Right lobe of liver (tissue), 6 donors: ENCODE measurements at regions not wholly inside any gene's neighbourhood (a gene's known extent, or its start where the extent isn't known, plus 50 kb on each side); places are given as distances from the start of the nearest gene placed in this dataset.

Experiments
- ATAC-seq, 4 donors: fragments of 200-7000 bp; cut with Tn5 transposase; one replicate each; pipeline ENCODE4 v1.9.1; 2020; ENCODE audit warnings: mild to moderate bottlenecking in 4 of 4, moderate library complexity in 4 of 4
- DNase-seq, 3 donors: peaks; one replicate each; pipeline ENCODE4 v3.0.0-alpha.2; 2020
- H3K27ac ChIP-seq, 3 donors: fragments of 200-600 bp; one replicate each; pipeline ENCODE4 v1.8.0; 2022
- H3K27me3 ChIP-seq, 2 donors: fragments of 200-600 bp; one replicate each; pipeline ENCODE4 v1.8.0; 2022
- H3K36me3 ChIP-seq, 4 donors: fragments of 200-600 bp; sonication (generic) in 1 of 4; one replicate each; pipeline versions ENCODE4 v1.5.1 to v1.8.0; 2017 to 2022; ENCODE audit warnings: control low read depth in 1 of 4
- H3K4me1 ChIP-seq, 4 donors: fragments of 200-600 bp; sonication (generic) in 1 of 4; one replicate each; pipeline versions ENCODE4 v1.5.1 to v1.8.0; 2017 to 2022; ENCODE audit warnings: control low read depth in 1 of 4
- H3K4me3 ChIP-seq, 3 donors: fragments of 200-600 bp; one replicate each; pipeline ENCODE4 v1.8.0; 2022
- H3K9me3 ChIP-seq, 4 donors: fragments of 200-600 bp; sonication (generic) in 1 of 4; one replicate each; pipeline versions ENCODE4 v1.5.1 to v1.8.0; 2017 to 2022; ENCODE audit warnings: control low read depth in 1 of 4
- CTCF ChIP-seq, 4 donors: fragments of 200-600 bp in 3 of 4; fragments of 450-650 bp in 1 of 4; IDR thresholded peaks; one replicate each; pipeline versions ENCODE4 v1.5.1 to v1.8.0; 2016 to 2022; ENCODE audit warnings: antibody characterized with exemption in 4 of 4, mild to moderate bottlenecking in 2 of 4
- POLR2A ChIP-seq: fragments of 450-650 bp; IDR thresholded peaks from one replicate; pipeline ENCODE4 v1.6.1; 2017; ENCODE audit warnings: antibody characterized with exemption, mild to moderate bottlenecking
- WGBS: methylation state at CpG from one replicate; pipeline ENCODE4 v1.1.6; 2018; ENCODE audit warnings: low coverage, low lambda C conversion rate; ENCODE audit not compliant: insufficient coverage; ENCODE audit errors: missing lambda C conversion rate; 5-methylcytosine and 5-hydroxymethylcytosine counted together
- intact Hi-C, 2 donors: fragments of 100-400 bp; cut with DNase I; formaldehyde crosslinking; loops; one replicate each; pipeline versions ENCODE4 v1.11.2 to v1.14.1; 2022
- donor health status: DM: no; HTN: yes; CAD: no.
- donor health status: DM: no; HTN: no; CAD: no.
- donor health status: DM: no; HTN: no; CAD: no.
- donor health status: DM: no; HTN: yes; CAD: no.
- donor health status: DM: no; HTN: yes; CAD: no.

- H3K36me3 ChIP-seq, result no peaks in the 10 kb centered on the region
- TF ChIP-seq POLR2A (no peak), CTCF (IDR thresholded peaks at IDR 0.05) (no peak)
- H3K4me1 ChIP-seq, result no peaks in the 10 kb centered on the region
- intact Hi-C loops, result no loop called here
- ATAC-seq (no peak), DNase-seq (no peak)
- no peaks in the 10 kb centered on the region for H3K9me3 ChIP-seq
- H3K27ac ChIP-seq, result no peak overlapping the region
- H3K27me3 ChIP-seq, result no peaks in the 10 kb centered on the region
- H3K4me3 ChIP-seq, result no peak overlapping the region
These were observed 870.5 kb upstream of the TSPY4 start for GRCh38 chrY:8466813-8467212.

GRCh38 chrY:8470249-8470648, 867.0 kb upstream of the TSPY4 start:
- DNase-seq (no peak), ATAC-seq (no peak)
- Histone ChIP-seq H3K4me1 (no peaks in the 10 kb centered on the region), H3K27ac (no peak overlapping the region), H3K36me3 (no peaks in the 10 kb centered on the region), H3K4me3 (no peak overlapping the region), H3K27me3 (no peaks in the 10 kb centered on the region), H3K9me3 (no peaks in the 10 kb centered on the region)
- WGBS, result no CpG with 5 or more reads among the region's 2 CpGs
- intact Hi-C loops, result no loop called here
- TF ChIP-seq POLR2A (no peak), CTCF (IDR thresholded peaks at IDR 0.05) (no peak)

GRCh38 chrY:8479141-8479540, 858.1 kb upstream of the TSPY4 start:
- Histone ChIP-seq H3K27ac (no peak overlapping the region), H3K4me3 (no peak overlapping the region), H3K9me3 (no peaks in the 10 kb centered on the region), H3K36me3 (no peaks in the 10 kb centered on the region), H3K27me3 (no peaks in the 10 kb centered on the region), H3K4me1 (no peaks in the 10 kb centered on the region)
- TF ChIP-seq POLR2A, result no peak
- no peak for TF ChIP-seq CTCF (IDR thresholded peaks at IDR 0.05)
- no peak for ATAC-seq
- no peak for DNase-seq
- intact Hi-C loops, result no loop called here

GRCh38 chrY:8488955-8489354, 848.3 kb upstream of the TSPY4 start:
- ATAC-seq, result no peak

More at GRCh38 chrY:8488955-8489354, 848.3 kb upstream of the TSPY4 start:
- no CpG with 5 or more reads among the region's 1 CpG for WGBS
- Histone ChIP-seq H3K9me3 (no peaks in the 10 kb centered on the region), H3K36me3 (no peaks in the 10 kb centered on the region), H3K27me3 (no peaks in the 10 kb centered on the region), H3K27ac (no peak overlapping the region), H3K4me1 (no peaks in the 10 kb centered on the region), H3K4me3 (no peak overlapping the region)
- TF ChIP-seq CTCF (IDR thresholded peaks at IDR 0.05) (no peak), POLR2A (no peak)
- intact Hi-C loops, result no loop called here
- no peak for DNase-seq
